HG03520 (cell line): ENCODE measurements at regions not wholly inside any gene's neighbourhood (a gene's known extent, or its start where the extent isn't known, plus 50 kb on each side); places are given as distances from the start of the nearest gene placed in this dataset.
"Not testable (repeated sequence)": the region's sequence is repeated elsewhere in the genome, so short reads cannot be mapped to it uniquely, and the experiment has no call there.

Experiments used
- ATAC-seq: cut with Tn5 transposase; IDR thresholded peaks from one replicate; pipeline ENCODE4 v1.9.1; 2021; ENCODE audit warnings: mild to moderate bottlenecking, moderate library complexity; ENCODE audit not compliant: unreplicated experiment

GRCh38 chr1:194975913-194976312 is 1632.3 kb downstream of the KCNT2 start:
- no peak for ATAC-seq

- no peak for ATAC-seq
These were observed 1639.3 kb downstream of the KCNT2 start for GRCh38 chr1:194968916-194969315.

- no peak for ATAC-seq
These were observed 1648.4 kb downstream of the KCNT2 start for GRCh38 chr1:194959795-194960194.

GRCh38 chr1:194952171-194952570 is 1656.1 kb downstream of the KCNT2 start:
- no peak for ATAC-seq

- ATAC-seq: no peak
These were observed 1657.7 kb downstream of the KCNT2 start for GRCh38 chr1:194950584-194950983.

GRCh38 chr1:194940336-194941030 is 1667.8 kb downstream of the KCNT2 start:
- ATAC-seq: no peak

- no peak for ATAC-seq
These were observed 1672.4 kb downstream of the KCNT2 start for GRCh38 chr1:194935864-194936263.

GRCh38 chr1:194931166-194931565 is 1677.1 kb downstream of the KCNT2 start:
- ATAC-seq: no peak

- no peak for ATAC-seq
These were observed 1678.1 kb downstream of the KCNT2 start for GRCh38 chr1:194930132-194930531.

- no peak for ATAC-seq
These were observed 1678.9 kb downstream of the KCNT2 start for GRCh38 chr1:194929357-194929756.

- no peak for ATAC-seq
These were observed 1689.1 kb downstream of the KCNT2 start for GRCh38 chr1:194919146-194919545.

- no peak for ATAC-seq
These were observed 1690.5 kb downstream of the KCNT2 start for GRCh38 chr1:194917769-194918168.

GRCh38 chr1:194908643-194909042 is 1699.6 kb downstream of the KCNT2 start:
- ATAC-seq: no peak

GRCh38 chr1:194903524-194903923 is 1704.7 kb downstream of the KCNT2 start:
- ATAC-seq: no peak

- no peak for ATAC-seq
These were observed 1702.9 kb upstream of the B3GALT2 start for GRCh38 chr1:194889310-194889709.

- no peak for ATAC-seq
These were observed 1684.4 kb upstream of the B3GALT2 start for GRCh38 chr1:194870860-194871259.

GRCh38 chr1:194866153-194866552 is 1679.7 kb upstream of the B3GALT2 start:
- no peak for ATAC-seq

- ATAC-seq: no peak
These were observed 1679.0 kb upstream of the B3GALT2 start for GRCh38 chr1:194865383-194865782.

GRCh38 chr1:194862129-194862528 is 1675.7 kb upstream of the B3GALT2 start:
- ATAC-seq: no peak

GRCh38 chr1:194860248-194861201 is 1674.1 kb upstream of the B3GALT2 start:
- no peak for ATAC-seq

GRCh38 chr1:194859481-194860154 is 1673.2 kb upstream of the B3GALT2 start:
- ATAC-seq: not testable (repeated sequence)
